Stimulated activated CD8-positive, alpha-beta memory T cell treated with anti-CD3 and anti-CD28 coated beads, Interleukin-7, amount 100 ng/mL, for 1 hour (primary cell): ENCODE measurements at regions not wholly inside any gene's neighbourhood (a gene's known extent, or its start where the extent isn't known, plus 50 kb on each side); places are given as distances from the start of the nearest gene placed in this dataset.
"Not testable (repeated sequence)": the region's sequence is repeated elsewhere in the genome, so short reads cannot be mapped to it uniquely, and the experiment has no call there.

Source experiments
- DNase-seq, 2 donors: peaks; one replicate each; pipeline ENCODE4 v3.0.0-alpha.2; 2020; ENCODE audit warnings: low read depth in 2 of 2

- DNase-seq: no peak
Observed at GRCh38 chr1:221884821-221885220, 142.9 kb upstream of the DUSP10 start.

DNA sequence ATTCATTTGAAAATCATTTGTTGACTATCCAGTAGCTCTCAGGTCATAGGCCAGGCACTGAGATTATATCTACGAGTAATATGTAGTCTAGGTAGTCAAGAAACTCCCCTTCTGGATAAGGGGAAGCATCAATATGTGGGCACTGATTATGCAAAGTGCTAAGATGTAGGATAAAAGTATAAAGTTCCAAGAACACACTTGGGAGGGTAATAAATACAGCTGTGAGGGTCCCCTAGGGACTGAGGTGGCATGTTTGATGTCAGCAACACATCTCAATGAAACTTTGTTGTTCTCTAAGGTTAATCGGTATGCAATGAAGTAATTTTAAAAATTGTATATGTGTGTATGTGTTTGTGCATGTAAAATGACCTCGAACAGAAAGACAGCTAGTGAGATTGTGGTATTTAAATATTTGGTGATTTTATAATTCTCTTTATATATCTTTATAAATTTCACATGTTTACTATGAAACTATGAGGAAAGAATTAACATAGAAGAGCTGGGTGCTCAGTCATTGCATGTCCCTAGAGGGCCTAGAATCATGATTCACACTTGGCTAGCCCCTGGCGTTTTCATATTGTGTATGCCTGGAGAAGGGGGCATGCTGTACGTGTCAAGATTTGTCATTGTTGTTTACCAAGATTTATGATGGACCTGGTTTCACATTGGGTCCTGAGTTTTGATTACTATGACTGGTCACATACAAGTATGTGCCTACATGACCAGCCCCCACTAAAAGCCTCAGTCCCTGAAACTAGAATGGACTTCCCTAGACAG is 140.1 kb upstream of the DUSP10 start:
- no peak for DNase-seq

- DNase-seq: no peak
Observed at GRCh38 chr1:221880182-221880581, 138.3 kb upstream of the DUSP10 start.

GRCh38 chr1:221878134-221878533 is 136.2 kb upstream of the DUSP10 start:
- DNase-seq: no peak

DNA sequence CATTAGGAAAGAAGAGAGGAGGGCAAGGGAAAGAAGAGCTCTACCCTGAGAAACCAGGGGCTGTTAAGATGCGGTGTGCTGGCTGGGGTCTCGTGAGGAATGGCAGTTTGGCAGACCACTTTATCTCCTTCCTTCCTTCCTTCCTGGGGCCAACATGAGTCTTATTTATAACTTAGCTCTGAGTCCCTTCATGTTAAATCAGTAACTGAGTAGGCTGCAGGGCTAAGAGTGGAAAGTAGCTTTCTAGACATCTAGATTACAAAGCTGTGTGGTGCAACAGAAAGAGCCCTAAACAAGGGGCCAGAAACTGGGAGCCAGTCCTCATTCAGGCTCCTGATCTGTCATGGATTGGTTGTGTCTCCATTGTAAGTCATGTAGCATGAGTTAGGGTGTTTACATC is 135.4 kb upstream of the DUSP10 start:
- no peak for DNase-seq

DNA sequence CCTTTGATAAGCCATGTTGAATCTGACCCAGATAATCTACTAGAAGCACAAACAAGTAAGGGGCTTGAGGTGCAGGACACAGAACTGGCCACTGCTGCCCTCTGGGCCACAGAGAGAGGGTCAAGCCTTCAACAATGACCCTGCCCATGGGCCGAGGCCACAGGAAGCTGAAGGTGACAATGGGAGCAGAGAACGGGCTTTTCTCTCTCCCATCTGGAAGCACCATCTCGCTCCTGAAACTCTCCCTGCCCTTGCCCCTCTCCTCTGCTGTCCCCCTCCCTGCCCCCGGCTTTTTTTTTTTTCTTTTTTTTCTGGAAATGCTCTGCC is 133.1 kb upstream of the DUSP10 start:
- DNase-seq: no peak

- no peak for DNase-seq
Observed at GRCh38 chr1:221874285-221875003, 132.6 kb upstream of the DUSP10 start.

DNA sequence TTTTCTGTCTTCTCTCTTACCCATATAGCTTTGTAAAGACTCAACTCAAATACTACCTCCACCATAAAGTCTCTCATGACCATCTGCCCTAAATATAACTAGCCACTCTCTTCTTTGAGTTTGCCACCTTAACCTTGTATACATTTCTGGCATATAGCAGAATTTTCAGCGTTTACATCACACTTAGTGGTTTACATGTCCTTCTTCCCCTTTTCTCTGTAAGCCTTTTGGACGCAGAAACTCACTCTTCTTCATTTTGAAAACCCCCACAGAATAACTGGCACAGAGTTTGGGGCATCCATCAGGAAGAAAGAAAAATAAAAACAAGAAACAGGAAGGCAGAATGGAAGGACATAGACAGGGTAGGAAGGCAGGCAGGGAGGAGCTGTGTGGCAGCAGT is 131.8 kb upstream of the DUSP10 start:
- DNase-seq: no peak

GRCh38 chr1:221871056-221871455 is 129.2 kb upstream of the DUSP10 start:
- DNase-seq: no peak

GRCh38 chr1:221869779-221870178 is 127.9 kb upstream of the DUSP10 start:
- DNase-seq: no peak

- DNase-seq: no peak
Observed at GRCh38 chr1:221868593-221869303, 126.9 kb upstream of the DUSP10 start.

DNA sequence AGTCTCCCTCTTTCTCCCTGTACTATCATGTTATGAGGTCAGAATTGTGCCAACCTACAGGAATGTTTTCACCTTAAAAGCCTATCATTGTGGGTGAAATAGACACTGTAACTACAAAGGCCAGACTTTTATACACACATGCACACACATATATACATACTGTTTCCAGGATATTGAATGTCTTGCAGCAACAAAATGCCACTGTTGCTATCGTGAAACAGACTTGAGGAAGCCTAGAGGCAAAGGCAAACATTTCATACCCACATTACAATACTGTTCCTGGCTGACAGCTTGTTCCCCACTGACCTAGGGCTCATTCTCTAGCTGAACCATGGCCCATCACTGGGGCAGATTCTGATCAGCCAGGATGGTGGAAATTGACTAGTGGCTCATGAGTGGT is 125.1 kb upstream of the DUSP10 start:
- no peak for DNase-seq

GRCh38 chr1:221865808-221866207 is 123.9 kb upstream of the DUSP10 start:
- no peak for DNase-seq

DNA sequence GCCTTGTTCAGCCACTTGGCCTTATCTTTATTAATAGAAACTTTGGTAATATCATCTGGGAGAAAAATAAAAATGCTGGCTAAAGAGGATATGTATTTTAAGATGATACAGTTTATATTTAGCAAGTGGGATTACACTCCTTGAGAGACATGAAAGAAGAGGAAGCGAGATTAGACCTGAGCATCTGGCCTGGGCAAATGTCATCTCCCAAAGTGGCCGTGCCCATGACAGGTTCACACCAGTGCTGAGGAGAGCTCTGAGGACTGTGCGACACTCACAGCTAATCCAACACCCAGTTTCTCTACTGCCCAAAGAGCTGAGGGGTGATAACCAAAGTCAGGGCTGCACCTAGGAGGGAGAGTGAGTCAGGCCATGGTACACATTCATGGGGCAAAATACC is 121.7 kb upstream of the DUSP10 start:
- no peak for DNase-seq

GRCh38 chr1:221862971-221863370 is 121.1 kb upstream of the DUSP10 start:
- DNase-seq: no peak

DNA sequence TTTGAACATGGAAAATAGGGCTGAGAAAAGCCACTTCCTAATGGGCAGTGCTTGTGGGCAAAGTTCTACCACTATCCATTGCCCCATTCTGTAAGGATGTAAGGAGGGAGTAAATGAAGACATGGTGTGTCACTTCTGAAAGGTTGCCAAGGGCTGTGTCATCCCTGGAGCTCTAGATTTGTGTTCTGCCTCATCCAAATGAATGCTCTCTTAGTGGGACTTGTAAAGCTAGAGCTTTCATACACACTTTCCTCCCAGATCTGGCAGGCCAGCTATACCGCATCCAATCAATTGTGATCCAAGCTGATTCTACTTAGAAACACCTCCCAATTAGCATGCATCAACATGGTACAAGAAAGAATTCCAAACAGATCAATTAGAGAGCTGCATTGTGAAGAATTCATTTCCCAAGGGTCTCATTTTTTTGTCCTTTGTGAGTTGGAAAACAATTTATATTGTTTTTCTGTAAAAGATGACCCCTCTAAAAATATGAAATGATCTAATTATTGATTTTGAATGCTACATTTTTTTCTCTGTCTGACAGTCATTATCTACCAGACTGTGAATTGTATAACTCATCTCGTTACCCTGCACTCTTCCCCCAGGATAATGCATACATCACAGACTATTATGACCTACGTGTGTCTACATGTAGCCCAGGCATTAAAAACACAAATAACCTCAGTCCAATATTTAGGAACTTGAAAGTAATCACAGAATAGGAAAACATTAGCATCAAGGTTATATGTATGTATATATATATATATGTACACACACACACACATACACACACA is 117.1 kb upstream of the DUSP10 start:
- DNase-seq: no peak

DNA sequence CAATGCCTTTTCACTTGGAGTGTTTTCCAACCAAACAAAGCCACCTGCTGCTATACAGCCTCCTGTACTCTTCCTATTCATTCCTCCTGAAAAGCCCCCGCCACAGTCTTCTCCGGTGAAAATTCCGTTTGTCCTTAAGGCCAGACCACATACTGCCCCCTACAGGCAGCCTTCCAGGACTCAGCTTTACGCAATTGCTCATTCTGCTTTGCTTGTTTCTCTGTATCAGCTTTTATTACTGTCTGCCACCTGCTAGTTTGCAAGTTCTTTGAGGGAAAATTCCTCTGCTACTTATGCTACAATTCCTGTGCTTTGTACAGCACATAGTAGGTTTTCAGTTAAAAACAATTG is 115.2 kb upstream of the DUSP10 start:
- not testable (repeated sequence) for DNase-seq

- no peak for DNase-seq
Observed at GRCh38 chr1:221856228-221857093, 114.6 kb upstream of the DUSP10 start.

DNA sequence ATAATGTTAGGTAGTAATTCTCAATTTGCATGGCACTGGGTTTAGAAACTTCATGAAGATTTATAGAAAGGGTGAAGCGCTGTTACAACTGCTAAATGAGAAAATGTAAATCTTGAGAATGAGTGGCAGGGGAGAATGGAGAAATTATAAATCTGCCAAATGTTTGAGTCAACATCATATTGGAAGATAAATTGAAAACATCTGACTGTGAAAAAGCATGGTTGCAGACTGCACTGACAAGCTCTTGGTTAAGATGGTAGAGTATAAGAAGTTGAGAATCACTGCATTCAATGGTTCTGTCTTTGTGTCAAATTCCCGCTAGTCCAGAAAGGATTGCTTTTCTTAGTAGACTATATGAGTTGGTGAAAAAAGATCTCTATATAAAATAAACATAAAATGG is 113.3 kb upstream of the DUSP10 start:
- no peak for DNase-seq

- DNase-seq: no peak
Observed at GRCh38 chr1:221851336-221851735, 109.4 kb upstream of the DUSP10 start.

DNA sequence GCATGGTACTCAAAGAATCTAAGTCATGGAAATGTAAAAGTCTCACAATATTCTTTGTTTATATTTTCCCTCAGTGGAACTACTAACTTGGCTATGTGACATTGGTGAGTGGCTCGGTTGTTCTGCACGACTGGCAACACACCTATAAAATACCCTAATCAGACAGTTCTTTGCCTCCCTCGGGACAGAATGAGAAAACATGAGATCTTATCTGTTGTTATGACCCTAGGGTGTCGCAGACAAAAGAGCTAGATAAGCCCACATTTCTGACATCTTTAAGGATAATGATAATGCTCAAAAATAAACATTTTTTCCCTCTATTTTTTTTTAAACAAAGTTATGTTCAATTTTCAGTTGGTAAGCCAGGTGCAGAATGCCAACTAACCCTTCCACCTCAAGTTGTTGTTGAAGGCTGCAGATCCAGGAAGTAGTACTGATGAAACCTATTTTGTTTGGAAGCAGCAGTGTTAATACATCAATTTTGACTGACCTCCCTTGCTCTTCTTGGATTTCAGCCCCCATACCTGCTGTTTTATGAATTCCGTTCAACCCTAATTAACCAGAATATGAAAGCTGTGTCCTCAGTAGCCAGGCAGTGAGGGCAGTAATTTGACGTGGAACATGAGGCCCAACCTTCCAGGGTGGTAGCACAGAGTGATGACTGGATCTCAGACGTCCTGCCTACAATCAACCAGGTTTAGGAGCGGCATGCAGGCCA is 108.7 kb upstream of the DUSP10 start:
- no peak for DNase-seq
